GM23338 (cell line): ENCODE measurements at regions not wholly inside any gene's neighbourhood (a gene's known extent, or its start where the extent isn't known, plus 50 kb on each side); places are given as distances from the start of the nearest gene placed in this dataset.
A peak's percentile ranks its signal among the peaks of the same experiment; 100 is the strongest.
"Not testable (repeated sequence)": the region's sequence is repeated elsewhere in the genome, so short reads cannot be mapped to it uniquely, and the experiment has no call there.

ENCODE experiments used
- ATAC-seq: fragments of 200-7000 bp; cut with Tn5 transposase; 3 replicates; pipeline ENCODE4 v1.9.1; 2020
- DNase-seq: peaks from one replicate; pipeline ENCODE4 v3.0.0-alpha.2; 2015; ENCODE audit warnings: low spot score
- H2AFZ ChIP-seq: fragments of 200-600 bp; sonication (generic); 2 replicates; pipeline ENCODE4 v1.8.0; 2016; ENCODE audit warnings: antibody characterized with exemption, mild to moderate bottlenecking, moderate library complexity
- H3F3A ChIP-seq: fragments of 200-600 bp; sonication (generic); replicated peaks from 2 replicates; pipeline ENCODE4 v1.8.0; 2017; ENCODE audit warnings: antibody characterized with exemption, mixed run types, low read depth
- H3K27ac ChIP-seq: fragments of 200-600 bp; sonication (generic); 2 replicates; pipeline ENCODE4 v1.6.1; 2016; ENCODE audit warnings: low read depth
- H3K27me3 ChIP-seq: fragments of 200-600 bp; sonication (generic); 2 replicates; pipeline ENCODE4 v1.8.0; 2016; ENCODE audit warnings: mild to moderate bottlenecking, mixed run types, moderate library complexity; ENCODE audit not compliant: insufficient read depth
- H3K36me3 ChIP-seq: fragments of 200-600 bp; sonication (generic); 2 replicates; pipeline ENCODE4 v1.8.0; 2016; ENCODE audit warnings: mild to moderate bottlenecking; ENCODE audit not compliant: insufficient read depth
- H3K4me1 ChIP-seq: fragments of 200-600 bp; sonication (generic); 2 replicates; pipeline ENCODE4 v1.8.0; 2016; ENCODE audit warnings: mild to moderate bottlenecking, moderate library complexity; ENCODE audit not compliant: insufficient read depth
- H3K4me2 ChIP-seq: fragments of 200-600 bp; sonication (generic); 2 replicates; pipeline ENCODE4 v1.7.1; 2017; ENCODE audit warnings: mixed run types
- H3K4me3 ChIP-seq: fragments of 200-600 bp; sonication (generic); 2 replicates; pipeline ENCODE4 v1.6.1; 2016; ENCODE audit warnings: mixed run types
- H3K79me2 ChIP-seq: fragments of 200-600 bp; sonication (generic); replicated peaks from 2 replicates; pipeline ENCODE4 v1.8.0; 2017; ENCODE audit warnings: mild to moderate bottlenecking; ENCODE audit not compliant: insufficient read depth
- H3K9me2 ChIP-seq: fragments of 200-600 bp; sonication (generic); 2 replicates; pipeline ENCODE4 v1.8.0; 2017; ENCODE audit not compliant: insufficient read depth
- H4K20me1 ChIP-seq: fragments of 200-600 bp; sonication (generic); replicated peaks from 2 replicates; pipeline ENCODE4 v1.8.0; 2017; ENCODE audit warnings: mild to moderate bottlenecking; ENCODE audit not compliant: insufficient read depth
- H3K27ac Mint-ChIP-seq: 2 replicates; pipeline ENCODE4 v1.8.0; 2020; ENCODE audit warnings: inconsistent platforms, mild to moderate bottlenecking, moderate library complexity, mixed read lengths
- H3K27me3 Mint-ChIP-seq: 3 replicates; pipeline ENCODE4 v1.8.0; 2022; ENCODE audit warnings: low read depth, mild to moderate bottlenecking, moderate library complexity, mixed read lengths, inconsistent platforms; ENCODE audit not compliant: insufficient read depth, poor library complexity
- H3K36me3 Mint-ChIP-seq: 3 replicates; pipeline ENCODE4 v1.8.0; 2021; ENCODE audit warnings: low read depth, mild to moderate bottlenecking, inconsistent platforms, moderate library complexity, mixed read lengths
- H3K4me1 Mint-ChIP-seq: 3 replicates; pipeline ENCODE4 v1.8.0; 2020; ENCODE audit warnings: mild to moderate bottlenecking, inconsistent platforms, mixed read lengths
- H3K4me3 Mint-ChIP-seq: 3 replicates; pipeline ENCODE4 v1.8.0; 2021; ENCODE audit warnings: moderate library complexity, mild to moderate bottlenecking, inconsistent platforms, mixed read lengths
- H3K9me3 Mint-ChIP-seq: 3 replicates; pipeline ENCODE4 v1.8.0; 2020; ENCODE audit warnings: moderate library complexity, mild to moderate bottlenecking, inconsistent platforms, mixed read lengths
- CREB1 ChIP-seq: fragments of 250-450 bp; sonication (Bioruptor Pico); IDR thresholded peaks from 2 replicates; pipeline ENCODE4 v1.5.0; 2020; ENCODE audit warnings: low read depth, mild to moderate bottlenecking, moderate library complexity
- EZH2phosphoT487 ChIP-seq: fragments of 200-600 bp; sonication (generic); IDR thresholded peaks from one replicate; pipeline ENCODE4 v1.8.1; 2018; ENCODE audit warnings: antibody characterized with exemption; ENCODE audit not compliant: unreplicated experiment
- NANOG ChIP-seq: IDR thresholded peaks from 2 replicates; pipeline ENCODE4 v1.6.1; 2016; ENCODE audit warnings: antibody characterized with exemption, borderline replicate concordance
- POLR2AphosphoS5 ChIP-seq: IDR thresholded peaks from 2 replicates; pipeline ENCODE4 v1.6.1; 2016; ENCODE audit warnings: antibody characterized with exemption, low read depth
- ZNF462 ChIP-seq: fragments of 250-450 bp; sonication (Bioruptor Pico); IDR thresholded peaks from 2 replicates; pipeline ENCODE4 v1.5.0; 2020; ENCODE audit warnings: mild to moderate bottlenecking, moderate library complexity
- TF ChIP-seq, protein P1 (sequence below): IDR thresholded peaks from 2 replicates; pipeline ENCODE4 v1.6.1; 2016; ENCODE audit warnings: antibody characterized with exemption
- TF ChIP-seq, protein P2 (sequence below): IDR thresholded peaks from one replicate; pipeline ENCODE4 v1.6.1; 2018; ENCODE audit warnings: antibody characterized with exemption; ENCODE audit not compliant: unreplicated experiment

DNA sequence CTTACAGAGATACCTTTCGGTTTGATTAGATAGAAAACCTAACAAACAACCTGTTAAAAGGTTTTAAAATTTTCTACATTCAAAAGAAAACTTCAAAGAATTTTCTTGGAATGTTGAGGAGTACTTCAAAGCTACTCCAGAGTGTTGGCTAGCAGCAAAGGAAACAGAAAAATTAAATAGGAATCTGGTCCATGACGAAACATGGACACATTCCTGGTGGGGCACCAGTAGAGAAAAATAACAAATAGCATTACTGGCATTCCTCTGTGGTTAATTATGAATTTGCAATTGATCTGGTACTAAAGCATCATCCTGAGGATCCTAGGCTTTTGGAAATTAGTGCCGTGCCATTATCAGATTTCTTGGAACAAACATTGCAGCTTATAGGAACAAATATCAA, 59.5 kb upstream of the DPPA4 start:
- TF ChIP-seq ZNF462, result no peak
- no peak for TF ChIP-seq CREB1 (CRISPR knock-in tag)
- TF ChIP-seq EZH2phosphoT487, result no peak
- TF ChIP-seq, protein P1, sequence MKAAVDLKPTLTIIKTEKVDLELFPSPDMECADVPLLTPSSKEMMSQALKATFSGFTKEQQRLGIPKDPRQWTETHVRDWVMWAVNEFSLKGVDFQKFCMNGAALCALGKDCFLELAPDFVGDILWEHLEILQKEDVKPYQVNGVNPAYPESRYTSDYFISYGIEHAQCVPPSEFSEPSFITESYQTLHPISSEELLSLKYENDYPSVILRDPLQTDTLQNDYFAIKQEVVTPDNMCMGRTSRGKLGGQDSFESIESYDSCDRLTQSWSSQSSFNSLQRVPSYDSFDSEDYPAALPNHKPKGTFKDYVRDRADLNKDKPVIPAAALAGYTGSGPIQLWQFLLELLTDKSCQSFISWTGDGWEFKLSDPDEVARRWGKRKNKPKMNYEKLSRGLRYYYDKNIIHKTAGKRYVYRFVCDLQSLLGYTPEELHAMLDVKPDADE, result no peak
- TF ChIP-seq, protein P2, sequence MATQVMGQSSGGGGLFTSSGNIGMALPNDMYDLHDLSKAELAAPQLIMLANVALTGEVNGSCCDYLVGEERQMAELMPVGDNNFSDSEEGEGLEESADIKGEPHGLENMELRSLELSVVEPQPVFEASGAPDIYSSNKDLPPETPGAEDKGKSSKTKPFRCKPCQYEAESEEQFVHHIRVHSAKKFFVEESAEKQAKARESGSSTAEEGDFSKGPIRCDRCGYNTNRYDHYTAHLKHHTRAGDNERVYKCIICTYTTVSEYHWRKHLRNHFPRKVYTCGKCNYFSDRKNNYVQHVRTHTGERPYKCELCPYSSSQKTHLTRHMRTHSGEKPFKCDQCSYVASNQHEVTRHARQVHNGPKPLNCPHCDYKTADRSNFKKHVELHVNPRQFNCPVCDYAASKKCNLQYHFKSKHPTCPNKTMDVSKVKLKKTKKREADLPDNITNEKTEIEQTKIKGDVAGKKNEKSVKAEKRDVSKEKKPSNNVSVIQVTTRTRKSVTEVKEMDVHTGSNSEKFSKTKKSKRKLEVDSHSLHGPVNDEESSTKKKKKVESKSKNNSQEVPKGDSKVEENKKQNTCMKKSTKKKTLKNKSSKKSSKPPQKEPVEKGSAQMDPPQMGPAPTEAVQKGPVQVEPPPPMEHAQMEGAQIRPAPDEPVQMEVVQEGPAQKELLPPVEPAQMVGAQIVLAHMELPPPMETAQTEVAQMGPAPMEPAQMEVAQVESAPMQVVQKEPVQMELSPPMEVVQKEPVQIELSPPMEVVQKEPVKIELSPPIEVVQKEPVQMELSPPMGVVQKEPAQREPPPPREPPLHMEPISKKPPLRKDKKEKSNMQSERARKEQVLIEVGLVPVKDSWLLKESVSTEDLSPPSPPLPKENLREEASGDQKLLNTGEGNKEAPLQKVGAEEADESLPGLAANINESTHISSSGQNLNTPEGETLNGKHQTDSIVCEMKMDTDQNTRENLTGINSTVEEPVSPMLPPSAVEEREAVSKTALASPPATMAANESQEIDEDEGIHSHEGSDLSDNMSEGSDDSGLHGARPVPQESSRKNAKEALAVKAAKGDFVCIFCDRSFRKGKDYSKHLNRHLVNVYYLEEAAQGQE, result no peak
- TF ChIP-seq POLR2AphosphoS5, result no peak
- TF ChIP-seq NANOG, result no peak

GRCh38 chr3:109393728-109394127, 56.4 kb upstream of the DPPA4 start:
- H3K9me3 Mint-ChIP-seq, H3K27ac ChIP-seq, DNase-seq, H3K79me2 ChIP-seq, H3K36me3 Mint-ChIP-seq, H3K27me3 Mint-ChIP-seq, H4K20me1 ChIP-seq, H3K27ac Mint-ChIP-seq, H3K4me3 Mint-ChIP-seq, H3K36me3 ChIP-seq, H3K27me3 ChIP-seq, H3K9me2 ChIP-seq, ATAC-seq, H3K4me2 ChIP-seq, H3K4me3 ChIP-seq, H3F3A ChIP-seq: not testable (repeated sequence)
- H2AFZ ChIP-seq, result 0 out of 2 replicates have a peak overlapping the region, but pooled peaks have one; percentile 63
- H3K4me1 Mint-ChIP-seq, result peaks cover 16% of the 10 kb centered on the region
- H3K4me1 ChIP-seq, result peaks cover 16% of the 10 kb centered on the region

More for the DNA sequence above, 59.5 kb upstream of the DPPA4 start:
- no peak overlapping the region for H2AFZ ChIP-seq
- H3K36me3 Mint-ChIP-seq, result peaks cover 2% of the 10 kb centered on the region; the same call in 1 of the 3 replicates
- H3K27ac ChIP-seq, result no peak overlapping the region
- no peaks in the 10 kb centered on the region for H3K36me3 ChIP-seq
- no peaks in the 10 kb centered on the region for H4K20me1 ChIP-seq
- H3K27me3 ChIP-seq, result no peaks in the 10 kb centered on the region
- no peak overlapping the region for H3K27ac Mint-ChIP-seq
- H3F3A ChIP-seq, result peaks cover 4% of the 10 kb centered on the region; the same call in 1 of the 2 replicates
- ATAC-seq (no peak), DNase-seq (no peak)
- peaks cover 13% of the 10 kb centered on the region for H3K4me1 ChIP-seq
- no peaks in the 10 kb centered on the region for H3K9me3 Mint-ChIP-seq
- H3K4me1 Mint-ChIP-seq, result peaks cover 11% of the 10 kb centered on the region
- no peak overlapping the region for H3K4me3 Mint-ChIP-seq
- no peaks in the 10 kb centered on the region for H3K9me2 ChIP-seq
- H3K4me2 ChIP-seq, result no peak overlapping the region
- H3K27me3 Mint-ChIP-seq, result peaks cover 4% of the 10 kb centered on the region
- H3K4me3 ChIP-seq, result no peak overlapping the region
- no peaks in the 10 kb centered on the region for H3K79me2 ChIP-seq
